Stimulated activated CD4-positive, alpha-beta T cell treated with anti-CD3 and anti-CD28 coated beads, Interleukin-12 subunit alpha, Interleukin-12 subunit beta, amount 100 ng/mL, for 24 hours (primary cell): ENCODE measurements at regions not wholly inside any gene's neighbourhood (a gene's known extent, or its start where the extent isn't known, plus 50 kb on each side); places are given as distances from the start of the nearest gene placed in this dataset.
"Not testable (repeated sequence)": the region's sequence is repeated elsewhere in the genome, so short reads cannot be mapped to it uniquely, and the experiment has no call there.

Source experiments
- DNase-seq, 2 experiments: peaks; one replicate each; pipeline ENCODE4 v3.0.0-alpha.2; 2020; ENCODE audit warnings: low read depth in 2 of 2

- no peak for DNase-seq
Measured at GRCh38 chr20:52098186-52098585, 93.4 kb downstream of the ZFP64 start.

GRCh38 chr20:52096117-52096516 lies 95.5 kb downstream of the ZFP64 start:
- DNase-seq = no peak

DNA sequence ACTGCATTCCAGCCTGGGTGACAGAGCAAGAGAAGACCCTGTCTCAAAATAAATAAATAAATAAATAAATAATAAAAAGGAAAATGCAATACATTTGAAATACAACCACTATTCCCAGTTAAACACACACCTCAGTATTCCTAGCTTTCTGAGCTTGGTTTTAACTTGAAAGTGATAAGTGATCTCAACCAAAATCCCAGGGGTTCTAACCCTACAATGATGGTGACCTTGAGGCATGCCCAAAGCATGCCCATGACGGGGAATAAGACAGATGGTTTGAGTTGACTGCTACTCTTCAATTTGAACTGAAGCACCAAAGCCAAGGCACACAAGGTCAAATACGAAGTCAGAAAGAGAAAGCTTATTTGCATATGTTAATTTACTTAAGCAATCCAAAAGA lies 96.9 kb downstream of the ZFP64 start:
- DNase-seq = no peak

DNA sequence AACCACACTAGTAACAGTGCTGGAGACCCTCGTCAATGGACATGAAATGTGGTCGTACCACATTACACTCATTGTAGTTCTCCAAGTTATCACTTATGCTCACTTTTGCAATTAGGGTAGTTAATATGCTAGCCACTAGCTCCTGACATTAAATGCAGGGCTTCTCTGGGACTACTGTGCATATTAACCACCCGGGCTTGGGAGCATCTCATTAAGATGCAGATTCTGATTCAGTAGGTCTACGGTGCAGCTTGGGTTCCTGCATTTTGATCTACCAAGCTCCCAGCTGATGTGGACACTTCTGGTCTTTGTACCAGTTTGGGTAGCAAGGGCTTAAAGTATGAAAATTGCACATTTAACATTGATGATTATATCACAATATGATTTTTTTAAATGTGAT lies 98.0 kb downstream of the ZFP64 start:
- no peak for DNase-seq

DNA sequence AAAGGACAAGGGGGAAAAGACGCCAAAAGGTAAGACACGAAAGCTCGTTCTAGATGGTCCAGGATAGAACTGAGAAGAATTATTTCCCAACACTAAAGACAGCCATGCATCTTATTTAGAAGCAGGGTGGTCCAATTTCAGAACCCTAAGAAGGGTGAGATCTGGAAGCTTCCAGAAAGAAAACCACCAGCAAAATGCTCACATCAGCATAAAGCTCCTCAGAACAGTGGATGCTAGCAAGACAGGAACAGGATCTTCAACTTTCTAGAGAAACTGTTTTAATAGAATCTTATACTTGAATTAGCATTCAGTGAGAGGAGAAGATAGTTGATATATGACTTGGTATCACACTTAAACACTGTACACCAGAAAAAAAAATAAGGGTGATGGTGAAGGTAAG lies 101.5 kb downstream of the ZFP64 start:
- no peak for DNase-seq

DNA sequence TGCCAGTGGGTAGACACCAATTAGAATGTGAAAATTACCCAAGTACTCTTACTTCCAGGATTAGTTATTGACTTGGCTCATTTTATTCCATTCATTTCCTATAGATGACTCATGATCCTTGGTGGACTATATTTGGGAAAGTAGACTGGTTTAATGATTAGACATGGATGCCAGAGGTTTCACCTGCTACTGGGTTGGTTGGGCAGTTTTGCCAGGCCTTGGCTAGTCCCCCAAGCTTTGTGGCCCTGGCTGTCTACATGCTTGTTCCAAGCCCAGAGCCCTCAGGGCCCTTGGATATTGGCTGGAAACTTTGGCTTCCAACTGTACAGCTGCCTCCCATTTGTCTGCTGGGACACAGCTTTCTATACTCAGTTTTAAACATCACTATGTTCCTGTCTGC lies 104.1 kb downstream of the ZFP64 start:
- DNase-seq = no peak

- DNase-seq = no peak
Measured at GRCh38 chr20:52086878-52087277, 104.7 kb downstream of the ZFP64 start.

- no peak for DNase-seq
Measured at GRCh38 chr20:52084727-52085126, 106.9 kb downstream of the ZFP64 start.

GRCh38 chr20:52083627-52084232 lies 107.8 kb downstream of the ZFP64 start:
- no peak for DNase-seq

GRCh38 chr20:52082612-52083011 lies 109.0 kb downstream of the ZFP64 start:
- DNase-seq = no peak

DNA sequence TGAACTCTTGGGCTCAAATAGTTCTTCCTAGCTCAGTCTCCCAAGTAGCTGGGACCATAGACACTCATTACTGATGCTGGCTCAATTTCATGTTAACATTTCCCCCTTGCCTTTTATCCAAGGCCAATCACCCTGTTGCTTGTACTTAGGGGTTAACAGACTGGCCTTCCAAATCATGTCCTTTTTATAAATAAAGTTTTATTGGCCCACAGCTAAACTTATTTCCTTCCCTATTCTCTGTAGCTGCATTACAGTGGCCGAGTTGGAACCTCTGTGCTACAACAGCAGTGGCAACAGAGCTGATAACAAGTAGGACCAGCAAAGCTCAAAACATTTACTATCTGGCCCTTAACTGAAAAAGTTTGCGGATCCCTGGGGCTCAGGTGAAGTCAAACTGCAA lies 109.8 kb downstream of the ZFP64 start:
- DNase-seq = no peak

DNA sequence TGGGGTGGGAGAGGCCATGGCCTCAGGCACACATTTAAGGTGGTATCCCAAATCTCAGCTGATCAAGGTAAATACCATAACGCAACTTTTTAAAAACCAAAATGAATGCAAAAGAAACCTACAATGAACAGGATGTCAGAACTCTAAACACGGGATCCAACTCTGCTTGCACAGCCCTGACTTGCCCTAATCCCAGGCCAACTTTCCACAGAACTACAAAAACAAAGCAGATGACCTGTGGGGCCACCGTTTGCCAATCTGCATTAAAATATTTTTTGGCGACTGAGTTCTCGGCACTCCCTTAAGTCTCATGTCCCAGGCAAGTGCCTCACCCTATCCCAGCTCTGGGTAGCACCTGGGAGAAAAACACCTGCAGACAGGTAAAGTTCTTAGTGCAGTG lies 110.5 kb downstream of the ZFP64 start:
- DNase-seq = no peak

- DNase-seq = no peak
Measured at GRCh38 chr20:52078289-52078688, 113.3 kb downstream of the ZFP64 start.

DNA sequence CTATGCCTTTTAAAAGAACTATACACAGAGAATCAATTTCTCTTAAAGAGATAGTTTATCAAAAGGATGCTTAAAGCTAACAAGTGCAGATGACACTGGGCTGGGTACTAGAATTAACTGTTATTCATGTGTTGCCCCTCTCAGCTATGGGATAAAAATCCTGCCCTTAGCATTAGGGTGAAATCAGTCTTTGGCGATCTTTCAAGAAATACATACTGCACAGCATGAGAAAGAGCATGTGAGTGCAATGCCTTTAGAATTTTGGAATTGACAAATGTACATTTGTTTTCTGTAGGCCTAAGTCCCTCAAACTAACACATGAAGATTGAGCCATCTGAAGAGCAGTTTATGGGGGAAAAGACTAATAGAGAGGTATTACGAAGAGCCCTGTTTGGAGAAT lies 115.4 kb downstream of the ZFP64 start:
- DNase-seq = no peak

DNA sequence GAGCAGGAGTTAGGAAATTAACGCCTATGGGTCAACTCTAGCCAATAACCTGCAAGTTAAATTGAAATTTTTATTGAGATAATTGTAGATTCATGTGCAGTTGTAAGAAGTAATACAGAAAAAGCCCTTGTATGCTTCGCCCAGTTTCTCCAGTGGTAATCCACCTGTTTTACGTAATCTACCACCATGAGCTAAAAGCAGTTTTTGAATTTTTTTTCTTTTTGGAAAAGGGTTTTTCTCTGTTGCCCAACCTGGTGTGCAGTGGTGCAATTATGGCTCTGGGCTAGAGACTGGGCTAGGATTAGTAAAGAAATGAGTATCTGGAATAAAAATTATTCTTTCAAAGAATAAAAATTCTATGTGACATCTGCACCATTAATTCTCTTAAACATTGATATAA lies 116.2 kb downstream of the ZFP64 start:
- no peak for DNase-seq

DNA sequence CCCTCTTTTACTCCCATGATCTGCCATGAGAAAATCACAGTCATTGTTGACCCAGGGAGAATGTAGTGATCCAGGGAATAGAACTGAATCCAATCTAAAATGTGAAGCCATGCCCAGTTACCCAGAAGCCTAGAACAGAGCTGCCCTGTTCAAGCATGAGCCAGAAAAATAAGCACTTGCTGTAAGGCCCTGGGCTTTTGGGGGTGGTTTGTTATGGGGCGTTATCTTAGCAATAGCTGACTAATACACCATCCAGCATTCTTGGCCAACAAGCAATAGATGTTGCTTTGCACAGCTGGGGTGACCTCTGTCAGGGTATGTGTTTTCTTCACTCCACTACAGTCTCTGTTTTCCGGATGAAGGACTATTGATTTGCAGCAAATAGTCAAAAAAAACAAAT lies 120.4 kb downstream of the ZFP64 start:
- DNase-seq = no peak

DNA sequence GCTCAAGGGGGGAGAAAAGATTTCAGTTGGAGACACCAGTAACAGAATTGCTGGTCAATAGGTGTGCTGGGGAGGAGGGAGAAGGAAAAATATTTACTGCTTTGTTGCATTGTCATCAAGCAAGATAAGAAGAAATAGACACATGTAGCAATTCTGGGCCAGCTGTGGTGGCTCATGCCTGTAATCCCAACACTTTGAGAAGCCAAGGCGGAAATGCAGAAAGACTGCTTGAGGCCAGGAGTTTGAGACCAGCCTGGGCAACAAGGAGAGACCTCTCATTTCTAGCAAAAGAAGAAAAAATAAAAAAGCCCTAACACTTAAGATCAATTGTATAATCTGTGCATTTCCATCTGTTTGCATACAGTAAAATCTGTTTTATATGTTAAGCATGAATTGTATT lies 126.6 kb downstream of the ZFP64 start:
- DNase-seq = no peak

- DNase-seq = no peak
Measured at GRCh38 chr20:52062452-52063209, 128.9 kb downstream of the ZFP64 start.

- no peak for DNase-seq
Measured at GRCh38 chr20:52060794-52061714, 130.5 kb downstream of the ZFP64 start.

- DNase-seq = not testable (repeated sequence)
Measured at GRCh38 chr20:52057133-52057532, 134.4 kb downstream of the ZFP64 start.

DNA sequence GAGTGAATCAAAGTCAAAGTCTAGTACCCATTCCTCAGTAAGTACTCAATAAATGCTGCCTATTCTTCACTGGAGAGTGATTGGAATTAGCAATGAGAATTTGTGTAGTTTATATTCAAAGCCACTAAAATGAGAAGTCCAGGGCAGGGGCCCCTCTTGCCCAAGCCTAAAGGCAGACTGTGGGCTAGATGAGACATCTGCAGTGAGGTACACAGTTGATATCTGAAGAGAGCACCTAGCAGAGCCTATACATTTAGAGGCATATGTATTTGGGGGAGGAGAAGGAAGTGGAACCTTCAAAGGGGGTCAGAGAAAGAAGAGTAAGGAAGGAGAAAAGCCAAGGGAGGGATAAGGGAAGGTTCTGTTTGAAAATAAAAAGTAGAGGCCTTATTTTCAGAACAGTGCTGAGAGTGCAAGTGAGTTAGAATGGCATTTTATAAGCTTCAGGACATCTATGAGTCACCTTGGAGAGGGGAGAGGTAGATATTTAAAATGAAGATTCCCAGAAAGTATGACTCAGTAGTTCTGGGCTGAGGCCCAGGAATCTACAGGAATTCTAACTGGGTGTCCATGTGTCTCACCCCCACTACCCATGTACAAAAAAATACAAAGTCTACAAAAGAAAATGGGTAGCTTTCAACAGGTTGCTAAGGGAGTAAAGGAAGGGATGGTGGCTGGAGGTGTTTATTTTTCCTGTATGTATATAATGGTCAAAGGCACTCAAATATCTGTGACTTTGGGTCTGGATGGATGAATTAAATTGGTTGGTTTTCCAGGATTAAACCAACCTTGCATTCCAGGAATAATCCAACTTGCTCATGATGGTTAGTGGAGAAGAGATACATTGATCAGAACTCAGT lies 135.1 kb downstream of the ZFP64 start:
- no peak for DNase-seq

GRCh38 chr20:52054123-52054522 lies 137.5 kb downstream of the ZFP64 start:
- no peak for DNase-seq
